ENCODE measurements at regions not wholly inside any gene's neighbourhood (a gene's known extent, or its start where the extent isn't known, plus 50 kb on each side); places are given as distances from the start of the nearest gene placed in this dataset.

DNA sequence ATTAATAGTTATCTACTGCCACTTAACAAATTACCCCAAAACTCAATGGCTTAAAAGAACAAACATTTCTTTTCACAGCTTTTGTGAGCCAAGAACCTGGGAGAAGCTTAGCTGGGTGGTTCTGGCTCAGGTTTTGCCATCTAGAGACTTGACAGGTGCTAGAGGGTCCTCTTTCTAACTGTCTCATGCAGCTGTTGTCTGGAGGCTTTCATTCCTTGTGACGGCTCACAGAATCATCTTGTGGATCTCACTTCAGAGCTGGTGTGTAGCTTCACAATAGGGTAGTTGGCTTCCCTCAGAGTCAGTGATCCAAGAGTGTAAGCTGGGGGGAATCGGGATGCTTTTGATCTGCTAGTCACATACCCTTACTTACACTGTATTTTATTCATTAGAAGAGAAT lies 81.2 kb upstream of the APC start:
- H3K4me3 ChIP-seq (ENCODE audit: low read depth, low read length, poor library complexity, severe bottlenecking), result no peak overlapping the region
- no peaks in the 10 kb centered on the region for H3K9me3 ChIP-seq (ENCODE audit: low read depth, low read length, poor library complexity, severe bottlenecking)
- intact Hi-C loops (cut with micrococcal nuclease; ENCODE audit: unreplicated experiment), result no loop called here
- no peak overlapping the region for H3K27ac ChIP-seq (ENCODE audit: low read depth, low read length, poor library complexity, severe bottlenecking)
- no TSS peak for BruUV-seq (replicated peaks)
- POLR2A ChIA-PET (ENCODE audit: low non-redundant PET), result no interaction called here
- CTCF ChIA-PET, result no interaction called here
- H3K4me1 ChIP-seq (ENCODE audit: insufficient read depth, low read length, poor library complexity, severe bottlenecking), result no peaks in the 10 kb centered on the region
- no peak for DNase-seq (ENCODE audit: low spot score)
- no peaks in the 10 kb centered on the region for H3K27me3 ChIP-seq (replicated peaks; ENCODE audit: insufficient read depth, low read depth, low read length, poor library complexity)
- TF ChIP-seq, protein P1, sequence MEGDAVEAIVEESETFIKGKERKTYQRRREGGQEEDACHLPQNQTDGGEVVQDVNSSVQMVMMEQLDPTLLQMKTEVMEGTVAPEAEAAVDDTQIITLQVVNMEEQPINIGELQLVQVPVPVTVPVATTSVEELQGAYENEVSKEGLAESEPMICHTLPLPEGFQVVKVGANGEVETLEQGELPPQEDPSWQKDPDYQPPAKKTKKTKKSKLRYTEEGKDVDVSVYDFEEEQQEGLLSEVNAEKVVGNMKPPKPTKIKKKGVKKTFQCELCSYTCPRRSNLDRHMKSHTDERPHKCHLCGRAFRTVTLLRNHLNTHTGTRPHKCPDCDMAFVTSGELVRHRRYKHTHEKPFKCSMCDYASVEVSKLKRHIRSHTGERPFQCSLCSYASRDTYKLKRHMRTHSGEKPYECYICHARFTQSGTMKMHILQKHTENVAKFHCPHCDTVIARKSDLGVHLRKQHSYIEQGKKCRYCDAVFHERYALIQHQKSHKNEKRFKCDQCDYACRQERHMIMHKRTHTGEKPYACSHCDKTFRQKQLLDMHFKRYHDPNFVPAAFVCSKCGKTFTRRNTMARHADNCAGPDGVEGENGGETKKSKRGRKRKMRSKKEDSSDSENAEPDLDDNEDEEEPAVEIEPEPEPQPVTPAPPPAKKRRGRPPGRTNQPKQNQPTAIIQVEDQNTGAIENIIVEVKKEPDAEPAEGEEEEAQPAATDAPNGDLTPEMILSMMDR (conservative IDR thresholded peaks at IDR 0.05; ENCODE audit: low read depth, low read length), result no peak
- no peak for TF ChIP-seq EZH2 (IDR thresholded peaks at IDR 0.05; ENCODE audit: borderline replicate concordance, low read depth, low read length, poor library complexity, severe bottlenecking)
- no peaks in the 10 kb centered on the region for H3K36me3 ChIP-seq (ENCODE audit: insufficient read depth, low read length, poor library complexity, severe bottlenecking)

DNA sequence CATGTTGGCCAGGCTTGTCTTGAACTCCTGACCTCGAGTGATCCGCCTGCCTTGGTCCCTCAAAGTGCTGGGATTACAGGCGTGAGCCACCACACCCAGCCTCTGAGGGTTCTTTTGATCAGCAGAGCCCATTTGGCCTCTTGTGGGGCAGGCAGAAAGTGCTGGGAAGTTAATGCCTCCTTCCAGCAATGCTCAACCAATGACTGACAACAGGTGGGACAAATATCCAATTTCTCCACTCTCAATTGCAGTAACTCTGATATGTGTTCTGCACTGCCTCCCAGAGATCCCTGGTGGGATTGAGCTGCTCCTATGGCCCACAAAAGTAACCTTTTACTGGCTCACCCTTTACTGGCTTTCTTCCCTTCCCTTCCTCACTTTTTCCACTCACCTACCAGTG lies 79.9 kb upstream of the APC start:
- H3K27me3 ChIP-seq (replicated peaks; ENCODE audit: insufficient read depth, low read depth, low read length, poor library complexity), result no peaks in the 10 kb centered on the region
- H3K9me3 ChIP-seq (ENCODE audit: low read depth, low read length, poor library complexity, severe bottlenecking), result no peaks in the 10 kb centered on the region
- H3K4me3 ChIP-seq (ENCODE audit: low read depth, low read length, poor library complexity, severe bottlenecking), result no peak overlapping the region
- DNase-seq (ENCODE audit: low spot score), result no peak
- intact Hi-C loops (cut with micrococcal nuclease; ENCODE audit: unreplicated experiment), result no loop called here
- TF ChIP-seq EZH2 (IDR thresholded peaks at IDR 0.05; ENCODE audit: borderline replicate concordance, low read depth, low read length, poor library complexity, severe bottlenecking), result no peak
- TF ChIP-seq, protein P1 (conservative IDR thresholded peaks at IDR 0.05; ENCODE audit: low read depth, low read length), result 0 out of 2 replicates have a peak, but pooled peaks have one; percentile 16
- no TSS peak for BruUV-seq (replicated peaks)
- ChIA-PET POLR2A (ENCODE audit: low non-redundant PET) (no interaction called here), CTCF (no interaction called here)
- H3K36me3 ChIP-seq (ENCODE audit: insufficient read depth, low read length, poor library complexity, severe bottlenecking), result no peaks in the 10 kb centered on the region
- no peaks in the 10 kb centered on the region for H3K4me1 ChIP-seq (ENCODE audit: insufficient read depth, low read length, poor library complexity, severe bottlenecking)
- H3K27ac ChIP-seq (ENCODE audit: low read depth, low read length, poor library complexity, severe bottlenecking), result no peak overlapping the region

DNA sequence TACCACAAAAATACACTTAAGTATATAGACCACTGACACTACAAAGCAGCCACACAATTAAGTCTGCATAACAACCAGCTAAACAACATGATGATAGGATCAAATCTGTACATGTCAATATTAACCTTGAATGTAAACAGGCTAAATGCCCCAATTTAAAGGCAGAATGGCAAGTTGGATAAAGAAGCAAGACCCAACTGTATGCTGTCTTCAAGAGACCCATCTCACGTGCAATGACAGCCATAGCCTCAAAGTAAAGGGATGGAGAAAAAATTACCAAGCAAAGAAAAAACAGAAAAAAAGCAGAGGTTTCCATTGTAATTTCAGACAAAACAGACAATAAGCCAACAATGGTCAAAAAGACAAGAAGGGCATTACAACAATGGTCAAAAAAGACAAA lies 77.3 kb upstream of the APC start:
- no peaks in the 10 kb centered on the region for H3K36me3 ChIP-seq (ENCODE audit: insufficient read depth, low read length, poor library complexity, severe bottlenecking)
- no TSS peak for BruUV-seq (replicated peaks)

More for the DNA sequence above, 77.3 kb upstream of the APC start:
- Histone ChIP-seq H3K9me3 (ENCODE audit: low read depth, low read length, poor library complexity, severe bottlenecking) (no peaks in the 10 kb centered on the region), H3K27me3 (replicated peaks; ENCODE audit: insufficient read depth, low read depth, low read length, poor library complexity) (no peaks in the 10 kb centered on the region), H3K4me3 (ENCODE audit: low read depth, low read length, poor library complexity, severe bottlenecking) (no peak overlapping the region), H3K4me1 (ENCODE audit: insufficient read depth, low read length, poor library complexity, severe bottlenecking) (no peaks in the 10 kb centered on the region), H3K27ac (ENCODE audit: low read depth, low read length, poor library complexity, severe bottlenecking) (no peak overlapping the region)
- POLR2A ChIA-PET (ENCODE audit: low non-redundant PET), result no interaction called here
- intact Hi-C loops (cut with micrococcal nuclease; ENCODE audit: unreplicated experiment), result no loop called here
- CTCF ChIA-PET, result no interaction called here
- TF ChIP-seq, protein P1 (conservative IDR thresholded peaks at IDR 0.05; ENCODE audit: low read depth, low read length), result no peak
- DNase-seq (ENCODE audit: low spot score), result no peak

Measured in A673 (cell line).